GM21423 (cell line): ENCODE measurements at regions not wholly inside any gene's neighbourhood (a gene's known extent, or its start where the extent isn't known, plus 50 kb on each side); places are given as distances from the start of the nearest gene placed in this dataset.

Experiments used
- ATAC-seq: cut with Tn5 transposase; IDR thresholded peaks from one replicate; pipeline ENCODE4 v1.9.1; 2021; ENCODE audit warnings: mild to moderate bottlenecking, moderate library complexity; ENCODE audit not compliant: unreplicated experiment

DNA sequence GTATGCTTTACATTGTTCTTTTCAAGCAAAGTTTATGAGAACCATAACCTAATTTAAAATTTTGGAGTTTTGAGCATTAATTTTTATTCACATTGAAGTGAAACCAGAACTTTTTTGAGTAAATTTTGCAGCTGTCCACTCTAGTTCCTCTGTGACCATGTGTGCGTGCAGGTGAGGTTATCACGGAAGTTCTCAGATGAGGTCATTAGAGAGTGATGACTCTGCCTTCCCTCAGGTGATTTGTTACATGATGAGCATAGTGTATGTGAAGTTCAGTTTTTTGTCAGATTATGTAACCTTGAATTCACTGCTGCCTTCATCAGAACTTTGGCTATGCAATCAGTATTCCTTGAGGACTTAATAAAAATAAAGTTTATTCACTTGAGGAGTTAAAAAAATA, 828.2 kb downstream of the ADGRL2 start:
- ATAC-seq, result no peak

DNA sequence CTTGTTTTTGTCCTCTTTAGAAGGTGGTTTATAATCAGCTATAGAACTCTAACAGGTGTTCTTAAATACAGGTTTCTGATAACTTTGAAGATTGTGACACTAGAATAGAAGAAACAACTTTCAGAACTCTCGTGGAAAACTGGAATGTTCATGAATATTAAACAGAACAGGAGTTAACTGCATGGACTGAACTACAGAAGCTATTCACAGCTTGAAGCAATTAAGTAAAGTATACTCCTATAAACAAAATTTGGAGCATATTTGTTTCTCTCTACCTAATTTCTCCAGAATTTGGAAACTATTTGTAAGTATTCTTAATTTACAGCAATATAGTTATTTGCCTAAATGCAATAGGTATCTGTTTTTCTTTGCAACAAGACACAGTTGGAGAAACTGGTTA, 824.8 kb downstream of the ADGRL2 start:
- ATAC-seq, result no peak

DNA sequence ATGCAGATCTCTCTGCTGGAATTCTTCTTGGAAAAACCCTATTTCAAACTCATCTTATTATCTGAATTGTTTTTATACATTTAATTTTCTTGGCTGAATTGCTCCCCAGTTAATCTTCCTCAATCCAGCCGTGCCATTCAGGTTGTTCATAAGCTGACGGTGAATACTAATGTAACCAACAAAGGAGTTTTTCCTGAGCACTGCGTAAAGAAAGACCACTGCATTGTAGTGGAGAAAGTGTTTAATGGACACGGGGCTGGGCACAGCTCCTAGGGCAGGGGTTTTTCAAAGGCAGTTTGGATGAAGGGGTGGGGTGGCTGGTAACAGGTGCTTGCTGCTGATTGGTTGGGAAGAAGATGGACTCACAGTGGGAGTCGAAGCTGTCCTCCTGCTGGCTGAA, 820.3 kb downstream of the ADGRL2 start:
- ATAC-seq, result no peak

DNA sequence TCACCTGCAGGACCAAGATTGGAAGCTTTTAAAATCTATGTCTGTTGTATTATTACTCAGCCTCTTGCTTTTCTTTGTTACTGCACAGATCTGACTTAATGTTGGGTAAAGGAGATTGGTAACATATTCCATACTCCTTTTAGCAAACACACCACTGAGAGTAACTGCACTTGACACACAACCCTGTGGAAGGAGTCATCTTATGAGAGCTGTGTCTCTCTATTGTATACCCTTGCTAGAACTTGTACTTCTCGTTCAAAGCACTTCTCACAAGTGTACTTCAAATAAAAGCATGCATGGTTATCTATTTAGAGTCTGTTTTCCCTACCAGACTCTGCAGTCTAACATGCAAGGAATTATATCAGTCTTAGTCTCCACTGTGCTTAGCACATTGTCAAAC, 813.4 kb downstream of the ADGRL2 start:
- ATAC-seq, result no peak

DNA sequence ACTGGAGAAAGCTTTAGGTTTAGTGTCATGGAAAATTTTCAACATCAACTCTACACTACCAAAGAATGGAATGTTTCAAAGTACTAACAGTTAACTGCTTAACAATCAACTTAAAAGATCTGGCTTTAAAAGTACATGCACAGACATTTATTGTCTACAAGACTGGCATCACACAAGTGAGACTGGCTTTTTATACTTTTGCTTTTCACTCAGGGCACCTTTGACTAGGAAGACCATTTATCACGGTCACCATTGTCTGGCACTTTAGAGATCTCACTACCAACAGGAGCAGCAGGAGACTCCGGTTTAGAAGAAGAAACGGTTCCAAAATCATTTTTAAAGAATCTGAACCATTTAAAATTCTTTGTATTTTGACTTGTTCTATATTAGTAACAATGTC, 812.3 kb downstream of the ADGRL2 start:
- no peak for ATAC-seq

DNA sequence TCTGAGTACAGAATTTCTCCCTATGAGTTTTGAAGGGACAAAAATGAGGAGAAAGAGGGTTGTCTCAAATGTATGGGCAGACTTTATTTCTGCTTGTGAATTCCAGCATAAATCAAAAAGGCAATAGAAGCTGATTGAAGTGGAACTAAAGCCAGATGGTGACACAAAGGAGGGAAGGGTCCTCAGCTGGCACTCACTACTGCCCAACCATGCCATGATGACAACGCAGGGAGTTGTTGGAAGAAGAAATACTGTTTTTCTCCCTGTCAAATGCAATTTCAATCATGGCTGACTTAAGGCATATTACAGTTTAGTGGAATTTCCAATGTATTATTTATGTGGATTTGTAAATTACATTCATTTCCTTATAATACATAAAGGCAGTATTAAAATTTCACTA, 805.8 kb downstream of the ADGRL2 start:
- no peak for ATAC-seq

DNA sequence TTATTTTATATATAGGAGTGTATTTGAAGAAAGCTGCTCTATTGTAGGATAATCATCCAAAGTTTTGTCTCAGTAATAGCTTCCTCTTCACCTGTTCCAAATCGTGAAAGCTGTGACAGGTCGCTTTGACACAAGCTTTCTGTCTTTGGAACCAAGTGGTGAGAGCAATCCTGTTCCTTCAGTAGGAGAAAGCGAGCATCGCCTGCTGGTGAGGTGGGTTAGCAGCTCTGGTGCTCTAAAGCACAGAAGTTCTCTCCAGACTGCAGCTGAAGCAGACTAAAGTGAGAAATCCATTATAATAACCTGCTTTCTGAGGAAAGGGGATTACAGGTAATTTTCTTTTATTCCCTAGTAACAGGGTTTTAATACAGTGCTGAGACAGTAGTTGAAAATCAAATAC, 803.8 kb downstream of the ADGRL2 start:
- ATAC-seq, result no peak

DNA sequence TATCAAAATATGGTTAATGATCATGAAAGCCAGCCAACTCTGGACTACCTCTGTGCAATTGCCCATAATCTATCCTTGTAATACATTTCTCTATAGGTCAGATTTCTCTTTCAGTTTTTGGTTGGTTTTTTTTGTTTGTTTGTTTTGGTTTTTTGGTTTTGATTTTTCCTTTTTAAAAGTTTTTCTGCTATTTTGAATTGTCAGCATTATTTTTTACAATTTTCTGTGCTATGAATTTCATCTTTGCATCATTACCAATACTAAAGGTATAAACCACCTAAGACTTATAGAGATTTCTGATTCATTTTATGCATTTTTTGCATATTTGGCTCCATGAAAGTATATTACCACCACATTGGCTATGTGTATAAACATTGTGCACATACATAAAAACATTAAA, 799.6 kb downstream of the ADGRL2 start:
- no peak for ATAC-seq

DNA sequence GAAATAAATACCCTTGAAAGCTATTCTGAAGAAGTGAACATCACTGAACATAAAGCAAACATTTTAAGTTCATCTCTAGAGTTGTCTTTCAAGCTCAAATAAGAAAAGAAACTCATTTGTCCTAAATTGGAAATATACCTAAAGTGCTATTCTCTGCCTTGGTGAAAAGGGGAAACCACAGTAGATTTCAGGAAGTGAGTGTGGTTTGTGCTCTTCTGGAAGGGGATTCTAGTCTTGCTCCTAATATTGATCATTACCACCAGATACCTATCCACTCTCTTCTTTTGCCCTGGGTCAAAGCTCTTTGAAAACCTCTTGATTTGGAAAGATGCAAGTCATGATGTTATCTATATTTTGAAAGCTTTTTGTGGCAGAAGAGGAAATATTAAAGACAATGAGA, 798.1 kb downstream of the ADGRL2 start:
- ATAC-seq, result no peak

DNA sequence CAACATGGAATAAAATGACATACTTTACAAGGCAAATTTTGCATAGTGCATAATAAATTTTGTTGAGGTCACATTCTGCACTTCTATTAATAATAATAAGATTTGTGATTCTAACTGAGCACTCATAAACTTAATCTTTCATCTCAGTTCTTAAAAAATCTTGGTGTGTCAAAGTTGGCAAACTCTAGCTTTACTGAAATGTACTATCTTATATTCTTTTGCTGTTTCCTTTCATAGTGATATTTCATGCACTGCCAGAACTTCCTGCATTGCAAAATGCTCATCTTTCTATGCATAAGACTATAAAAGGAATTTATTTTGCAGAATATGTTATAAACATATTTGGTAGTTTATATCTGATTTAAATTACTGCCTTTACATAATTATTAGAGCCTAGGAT, 797.6 kb downstream of the ADGRL2 start:
- no peak for ATAC-seq

DNA sequence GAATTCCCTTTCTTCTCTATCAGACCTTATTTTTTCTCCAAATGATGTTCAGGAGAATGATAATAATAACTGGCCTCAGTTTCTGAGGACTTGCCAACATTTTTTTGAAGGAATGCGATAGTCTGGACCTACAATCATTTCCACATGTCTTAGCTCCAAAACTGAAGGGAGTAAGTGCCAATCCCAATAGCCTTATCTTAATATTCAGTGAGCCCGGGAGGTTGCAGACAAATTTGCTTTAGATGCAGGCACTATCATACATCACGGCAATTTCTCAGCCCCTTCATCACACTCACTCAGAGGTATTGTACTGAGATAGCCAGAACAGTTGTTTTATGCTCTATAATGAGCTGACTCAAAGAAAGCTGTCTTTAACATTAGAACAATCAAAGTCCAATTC, 796.9 kb downstream of the ADGRL2 start:
- ATAC-seq, result no peak

DNA sequence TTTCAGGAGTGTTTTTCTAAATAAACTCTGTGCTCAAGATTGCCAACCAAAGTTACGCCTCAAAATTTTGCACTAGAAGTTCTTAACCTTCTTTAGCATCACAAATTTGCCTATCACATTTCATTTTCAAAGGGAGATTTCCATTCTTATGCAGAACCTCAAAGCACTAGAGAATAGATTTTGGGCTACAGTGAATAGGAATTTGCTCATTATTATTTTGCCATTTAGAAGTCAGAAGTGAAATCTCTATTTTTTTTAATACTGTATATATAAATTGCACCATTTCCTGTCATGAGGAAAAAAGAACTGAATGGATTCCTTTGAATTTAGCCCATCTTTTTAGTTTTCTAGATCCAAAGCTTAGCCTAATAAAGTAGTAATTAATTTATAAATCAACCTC, 796.4 kb downstream of the ADGRL2 start:
- no peak for ATAC-seq

DNA sequence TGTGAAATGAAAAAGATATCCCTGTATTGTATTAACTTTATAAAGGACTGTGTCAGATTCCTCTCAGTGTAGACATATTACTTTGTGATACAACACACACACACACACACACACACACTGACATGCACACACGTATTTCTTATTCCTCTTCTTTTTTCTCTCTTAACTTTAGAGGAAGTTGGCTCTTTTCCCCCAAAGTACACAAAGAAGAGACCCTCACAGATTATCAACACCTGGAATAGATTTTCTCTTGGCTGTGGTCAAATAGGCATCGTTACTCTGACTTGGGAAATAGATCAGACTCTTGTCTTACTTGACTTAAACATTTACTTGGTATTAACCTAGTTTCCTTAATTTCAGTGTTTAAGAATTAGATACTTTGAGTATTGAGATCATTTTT, 792.8 kb downstream of the ADGRL2 start:
- no peak for ATAC-seq

DNA sequence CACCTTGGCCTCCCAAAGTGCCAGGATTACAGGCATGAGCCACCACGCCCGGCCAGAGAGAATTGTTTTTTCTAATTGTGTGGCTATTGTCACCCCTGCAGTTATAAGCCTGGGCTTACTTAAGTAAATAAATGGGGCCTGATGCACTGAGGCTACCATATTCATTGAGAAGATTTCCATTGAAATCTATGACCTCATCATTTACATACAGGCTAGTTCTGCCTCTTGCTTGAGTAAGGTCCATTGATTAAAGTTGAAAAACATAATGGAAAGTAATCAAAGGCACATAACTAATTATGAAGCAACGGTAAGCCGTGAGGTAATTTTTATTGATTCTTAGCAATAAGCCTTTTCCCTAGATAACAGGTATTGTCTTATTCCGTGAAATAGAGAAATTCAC, 788.9 kb downstream of the ADGRL2 start:
- no peak for ATAC-seq

DNA sequence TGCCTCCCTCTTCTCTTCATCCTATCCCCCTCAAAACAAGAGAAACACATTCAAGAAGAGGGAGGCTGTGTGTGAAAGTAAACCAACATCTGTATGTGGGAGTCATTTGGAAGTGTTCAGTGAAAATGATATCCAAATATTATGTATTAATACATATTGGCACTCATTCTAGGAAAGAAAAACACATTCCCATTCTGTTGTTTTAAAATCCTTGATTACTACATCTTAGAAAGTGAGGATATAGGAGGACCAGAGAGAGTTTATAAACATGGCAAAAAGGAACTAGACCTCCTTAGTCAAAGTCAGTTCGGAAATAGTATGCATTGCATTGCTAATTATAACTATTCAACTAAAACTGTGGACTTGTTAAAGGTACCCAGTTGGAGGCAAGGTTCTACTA, 786.6 kb downstream of the ADGRL2 start:
- ATAC-seq, result no peak

DNA sequence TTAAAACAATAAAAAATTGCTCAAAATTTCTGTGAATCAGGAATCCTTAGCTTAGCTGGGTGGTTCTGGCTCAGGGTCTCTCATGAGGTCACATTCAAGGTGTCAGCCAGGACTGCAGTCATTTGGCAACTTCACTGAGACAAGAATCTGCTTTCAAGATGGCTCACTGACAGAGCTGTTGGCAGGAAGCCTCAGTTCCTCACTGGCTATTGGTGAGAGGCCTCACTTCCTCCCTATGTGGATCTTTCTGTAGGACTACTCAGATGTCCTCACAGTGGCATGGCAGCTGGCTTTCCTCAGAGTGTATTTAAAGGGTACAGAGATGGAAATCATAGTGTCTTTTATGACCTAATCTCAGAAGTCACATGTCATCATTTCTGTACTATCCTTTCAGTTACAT, 785.7 kb downstream of the ADGRL2 start:
- no peak for ATAC-seq

DNA sequence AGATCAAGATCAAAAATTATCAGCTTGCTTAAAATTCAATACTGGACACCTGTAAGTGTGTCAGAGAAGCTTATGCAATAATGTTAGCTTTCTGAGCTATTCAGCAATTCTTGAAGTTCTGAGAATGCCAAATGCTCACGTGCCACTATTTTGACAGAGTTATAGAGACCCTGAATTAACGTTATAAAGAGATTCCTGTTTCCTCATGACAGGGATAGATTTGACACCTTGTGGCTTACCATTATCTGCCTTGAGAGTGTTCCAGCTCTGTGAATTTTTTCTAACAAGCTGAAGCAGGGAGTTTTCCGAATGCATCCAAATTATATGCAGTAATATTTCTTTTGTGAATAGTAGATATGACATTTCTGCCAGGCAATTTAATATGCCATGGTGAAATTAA, 781.6 kb downstream of the ADGRL2 start:
- no peak for ATAC-seq

DNA sequence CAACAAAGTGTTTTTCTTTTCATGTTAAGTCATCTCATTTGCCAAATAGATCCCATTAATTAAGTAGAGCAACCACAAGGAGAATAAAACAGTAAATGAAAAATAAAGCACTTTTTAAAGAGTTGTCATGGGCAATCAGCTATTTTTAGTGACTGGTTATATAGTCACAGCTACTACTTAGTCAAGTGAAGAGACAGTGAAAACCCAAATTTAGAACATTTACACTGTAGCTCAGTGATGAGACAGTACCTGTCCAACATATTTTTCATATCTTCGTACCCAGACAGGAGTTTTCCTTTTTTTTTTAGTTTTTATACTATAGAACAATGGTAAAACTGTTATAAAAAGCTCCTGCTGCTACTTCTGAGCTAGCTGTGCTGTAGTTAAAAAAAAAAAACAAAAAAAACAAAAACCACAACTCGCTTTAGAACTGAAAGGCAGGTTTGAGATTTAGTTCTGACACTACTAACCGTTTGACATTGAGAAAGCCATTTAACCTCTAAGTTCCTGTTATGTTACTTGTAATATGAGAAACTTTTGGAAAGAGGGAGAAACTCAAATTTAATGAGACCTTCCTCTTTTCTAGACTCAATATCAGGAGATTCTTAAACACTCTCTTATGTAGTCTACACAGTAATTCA, 777.5 kb downstream of the ADGRL2 start:
- no peak for ATAC-seq

DNA sequence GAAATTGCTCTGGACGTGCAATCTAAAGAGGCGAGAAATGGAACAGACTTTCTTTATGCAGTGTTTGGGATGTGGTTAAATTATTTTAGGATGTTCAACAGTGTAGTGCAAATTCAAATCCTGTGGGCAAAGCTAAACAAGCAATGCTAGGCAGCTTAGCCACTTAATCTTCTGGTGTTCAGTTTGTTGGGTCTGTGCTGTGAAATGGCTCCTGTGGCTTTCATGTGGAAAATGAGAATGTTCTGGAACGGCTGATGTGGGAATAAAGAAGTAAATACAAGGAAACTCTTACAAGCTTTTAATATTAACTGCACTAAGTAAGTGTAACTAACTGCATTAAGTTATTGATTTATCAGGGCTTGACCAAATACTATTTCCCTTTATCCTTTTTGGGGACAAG, 766.6 kb downstream of the ADGRL2 start:
- ATAC-seq, result no peak

DNA sequence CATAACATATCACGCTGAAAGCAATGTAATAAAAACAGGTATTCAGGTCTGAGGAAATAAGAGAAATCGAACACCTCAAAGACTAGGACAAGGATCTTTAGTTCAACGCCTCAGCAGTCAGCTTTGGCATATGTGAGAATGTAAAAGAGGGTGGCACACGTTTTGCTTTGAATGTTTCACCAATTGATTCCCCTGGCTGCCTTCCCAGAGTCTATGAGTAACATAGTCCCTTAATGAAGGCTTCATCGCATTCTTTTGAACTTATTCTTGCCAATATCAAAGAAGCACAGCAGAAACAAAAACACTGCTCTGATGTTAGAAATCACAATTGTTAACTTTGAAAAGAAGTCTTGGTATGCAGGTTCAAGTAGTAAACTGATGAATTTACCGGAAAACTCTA, 764.8 kb downstream of the ADGRL2 start:
- ATAC-seq, result no peak

DNA sequence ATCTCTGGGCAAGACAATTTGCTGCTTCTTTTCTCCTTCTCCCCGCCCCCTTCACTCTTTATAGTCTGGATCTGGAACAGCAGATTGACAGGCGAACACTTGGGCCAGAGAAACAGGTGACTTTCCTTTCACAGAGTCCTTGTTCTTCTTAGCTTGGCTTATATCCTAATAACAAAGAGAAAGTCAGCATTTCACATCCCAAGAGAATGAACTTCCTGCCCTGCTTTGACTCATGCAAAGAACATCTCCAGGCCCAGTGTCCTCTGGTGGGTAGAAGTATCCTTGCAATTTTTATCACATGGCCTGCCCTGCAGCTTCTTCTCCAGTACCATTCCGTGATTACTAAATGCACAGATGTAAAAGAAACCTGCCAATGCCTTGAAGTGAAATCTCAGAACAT, 764.4 kb downstream of the ADGRL2 start:
- no peak for ATAC-seq

DNA sequence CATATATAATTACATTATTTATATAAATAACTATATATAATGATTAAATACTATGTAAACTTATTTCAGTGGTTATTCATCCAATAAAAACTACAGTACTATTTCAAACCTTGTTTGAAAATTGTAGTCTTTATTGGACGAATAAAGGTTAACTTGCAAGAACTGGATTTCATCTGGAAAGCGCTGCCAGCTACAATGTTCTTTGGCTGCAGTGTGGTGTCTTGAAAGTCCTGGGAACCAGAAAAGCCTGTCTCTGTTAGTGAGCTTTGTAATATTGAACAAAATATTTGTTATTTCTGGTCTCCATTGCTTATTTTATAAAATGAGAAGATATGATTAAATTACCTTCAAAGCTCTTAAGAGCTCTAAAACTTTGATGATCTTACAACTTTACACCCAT, 763.6 kb downstream of the ADGRL2 start:
- ATAC-seq, result no peak

DNA sequence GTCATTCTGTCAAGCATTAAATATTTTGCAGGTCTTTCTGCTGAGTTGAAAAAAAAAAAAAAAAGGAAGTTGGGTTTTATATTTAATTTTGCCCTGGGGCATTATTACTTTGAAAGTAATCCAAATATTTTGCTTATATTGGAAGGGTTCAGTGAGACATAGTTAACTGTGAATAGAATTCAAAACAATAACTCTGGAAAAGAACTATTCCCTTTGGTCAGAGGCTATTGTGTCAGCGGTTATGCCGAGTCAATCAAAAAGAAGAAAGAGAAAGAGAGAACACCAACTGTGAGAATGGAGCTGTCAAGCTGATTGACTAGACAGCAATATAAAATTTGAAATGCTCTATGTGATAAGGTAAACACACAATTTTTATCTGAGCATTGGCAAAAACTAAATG, 761.7 kb downstream of the ADGRL2 start:
- ATAC-seq, result no peak

DNA sequence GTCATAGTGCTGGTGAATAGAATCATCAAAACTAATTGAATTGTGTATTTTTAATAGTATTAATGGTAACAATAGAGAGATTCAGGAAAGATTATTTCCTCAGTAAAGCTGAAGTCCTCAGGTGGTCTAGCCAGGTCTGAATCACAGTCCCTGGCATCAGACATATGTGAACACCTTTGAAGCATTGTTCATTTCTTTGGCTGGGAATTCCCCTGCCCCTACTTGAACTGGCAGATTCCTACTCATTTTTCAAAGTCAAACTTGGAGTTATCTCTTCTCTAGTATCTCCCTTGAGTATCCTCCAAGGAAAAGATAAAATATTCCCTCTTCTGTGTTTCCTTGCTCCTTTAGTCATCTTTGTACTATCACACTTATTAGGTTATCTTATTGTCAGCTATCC, 759.8 kb downstream of the ADGRL2 start:
- no peak for ATAC-seq
